Stomach (tissue), 8 donors: ENCODE measurements at regions not wholly inside any gene's neighbourhood (a gene's known extent, or its start where the extent isn't known, plus 50 kb on each side); places are given as distances from the start of the nearest gene placed in this dataset.
A peak's percentile ranks its signal among the peaks of the same experiment; 100 is the strongest.

Experiments used
- DNase-seq, 2 donors: peaks; one replicate each; pipeline versions ENCODE4 v3.0.0 to v3.0.0-alpha.2; 2013 to 2019
- H3K27ac ChIP-seq, 5 donors: fragments of 200-600 bp in 4 of 5; sonication (generic) in 4 of 5; one replicate each; pipeline ENCODE4 v1.5.1; 2013 to 2019; ENCODE audit warnings: mild to moderate bottlenecking in 1 of 5, moderate library complexity in 1 of 5
- H3K27me3 ChIP-seq, 3 donors: fragments of 200-600 bp; sonication (generic); one replicate each; pipeline ENCODE4 v1.5.1; 2017 to 2019; ENCODE audit warnings: mixed run types in 1 of 3
- H3K36me3 ChIP-seq, 4 donors: fragments of 200-600 bp; sonication (generic); 1 replicate in 3 of 4; 2 replicates in 1 of 4; pipeline ENCODE4 v1.5.1; 2016 to 2019
- H3K4me1 ChIP-seq, 4 donors: fragments of 200-600 bp; sonication (generic); one replicate each; pipeline ENCODE4 v1.5.1; 2016 to 2019
- H3K4me3 ChIP-seq, 4 donors: fragments of 200-600 bp; sonication (generic) in 3 of 4; one replicate each; pipeline ENCODE4 v1.5.1; 2016 to 2019; ENCODE audit warnings: mild to moderate bottlenecking in 1 of 4
- H3K9me3 ChIP-seq, 4 donors: fragments of 200-600 bp; sonication (generic); one replicate each; pipeline ENCODE4 v1.5.1; 2016 to 2019
- EP300 ChIP-seq: sonication (generic); formaldehyde crosslinking; IDR thresholded peaks from one replicate; pipeline ENCODE4 v1.6.1; 2017; ENCODE audit warnings: antibody characterized with exemption
- POLR2A ChIP-seq, 4 donors: fragments of 450-650 bp; IDR thresholded peaks; one replicate each; pipeline ENCODE4 v1.6.1; 2016; ENCODE audit warnings: antibody characterized with exemption in 4 of 4, control low read depth in 2 of 4, mild to moderate bottlenecking in 1 of 4, moderate library complexity in 1 of 4
- POLR2AphosphoS5 ChIP-seq, 3 donors: sonication (generic); formaldehyde crosslinking; IDR thresholded peaks; one replicate each; pipeline ENCODE4 v1.6.1; 2016; ENCODE audit warnings: antibody characterized with exemption in 3 of 3
- WGBS, 5 donors: extraction: QIAGEN DNeasy Blood & Tissue Kit in 3 of 5; methylation state at CpG; one replicate each; pipeline versions ENCODE4 v1.1.5 to v1.1.7; 2013 to 2018; 5-methylcytosine and 5-hydroxymethylcytosine counted together
- intact Hi-C: fragments of 100-400 bp; cut with DNase I; formaldehyde crosslinking; loops from one replicate; pipeline ENCODE4 v1.15.1; 2023; ENCODE audit warnings: low total_unique reads
- TF ChIP-seq, protein P1 (sequence below), 7 experiments: fragments of 450-650 bp in 4 of 7; fragments of 200-600 bp in 3 of 7; sonication (generic) in 3 of 7; IDR thresholded peaks; one replicate each; pipeline ENCODE4 v1.5.1; 2016 to 2019; ENCODE audit warnings: antibody characterized with exemption in 7 of 7, control low read depth in 2 of 7, mild to moderate bottlenecking in 1 of 7
- donor health status: healthy with polysubstance abuse.
- donor health status: Bipolar disorder and iron deficiency.
- donor health status: healthy.

DNA sequence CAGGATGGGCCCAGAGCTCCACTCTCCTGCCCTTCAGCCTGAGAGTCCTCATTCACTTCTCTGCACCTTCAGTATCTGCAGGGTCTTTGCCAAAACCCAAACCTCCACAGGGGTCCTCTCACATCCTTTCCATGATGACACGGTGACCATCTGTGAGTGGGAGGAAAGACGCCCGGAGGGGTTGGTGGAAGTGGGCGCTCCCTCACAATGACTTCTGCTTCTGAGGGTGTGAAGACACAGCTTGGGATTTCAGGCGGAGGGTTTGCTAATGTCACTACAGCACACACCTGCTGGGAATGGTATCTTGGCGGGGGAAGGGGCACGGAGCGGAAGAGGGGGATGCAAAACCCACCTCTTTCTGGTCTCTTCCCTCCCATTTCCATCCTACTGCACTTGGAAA is 115.1 kb upstream of the SDK2 start:
- WGBS, 5 donors = 52 to 65% (median 57%) methylated on average over 8 of the region's 8 CpGs
- peaks cover 0 to 7% (median 2%) of the 10 kb centered on the region in 4 donors for H3K4me1 ChIP-seq
- H3K36me3 ChIP-seq = no peaks in the 10 kb centered on the region
- no peak overlapping the region for H3K4me3 ChIP-seq
- no peak overlapping the region for H3K27ac ChIP-seq
- no peaks in the 10 kb centered on the region for H3K9me3 ChIP-seq
- no peak for DNase-seq
- intact Hi-C loops = no loop called here
- H3K27me3 ChIP-seq = peaks cover 0 to 41% (median 4%) of the 10 kb centered on the region in 3 donors
- TF ChIP-seq, protein P1, sequence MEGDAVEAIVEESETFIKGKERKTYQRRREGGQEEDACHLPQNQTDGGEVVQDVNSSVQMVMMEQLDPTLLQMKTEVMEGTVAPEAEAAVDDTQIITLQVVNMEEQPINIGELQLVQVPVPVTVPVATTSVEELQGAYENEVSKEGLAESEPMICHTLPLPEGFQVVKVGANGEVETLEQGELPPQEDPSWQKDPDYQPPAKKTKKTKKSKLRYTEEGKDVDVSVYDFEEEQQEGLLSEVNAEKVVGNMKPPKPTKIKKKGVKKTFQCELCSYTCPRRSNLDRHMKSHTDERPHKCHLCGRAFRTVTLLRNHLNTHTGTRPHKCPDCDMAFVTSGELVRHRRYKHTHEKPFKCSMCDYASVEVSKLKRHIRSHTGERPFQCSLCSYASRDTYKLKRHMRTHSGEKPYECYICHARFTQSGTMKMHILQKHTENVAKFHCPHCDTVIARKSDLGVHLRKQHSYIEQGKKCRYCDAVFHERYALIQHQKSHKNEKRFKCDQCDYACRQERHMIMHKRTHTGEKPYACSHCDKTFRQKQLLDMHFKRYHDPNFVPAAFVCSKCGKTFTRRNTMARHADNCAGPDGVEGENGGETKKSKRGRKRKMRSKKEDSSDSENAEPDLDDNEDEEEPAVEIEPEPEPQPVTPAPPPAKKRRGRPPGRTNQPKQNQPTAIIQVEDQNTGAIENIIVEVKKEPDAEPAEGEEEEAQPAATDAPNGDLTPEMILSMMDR (IDR thresholded peaks at IDR 0.05) = no peak
- TF ChIP-seq POLR2AphosphoS5 (IDR thresholded peaks at IDR 0.05) (no peak), POLR2A (IDR thresholded peaks at IDR 0.05) (no peak), EP300 (no peak)

- Histone ChIP-seq H3K4me1 (peaks cover 0 to 7% (median 2%) of the 10 kb centered on the region in 4 donors), H3K4me3 (no peak overlapping the region), H3K27ac (no peak overlapping the region), H3K27me3 (peaks cover 0 to 41% (median 4%) of the 10 kb centered on the region in 3 donors), H3K9me3 (no peaks in the 10 kb centered on the region), H3K36me3 (no peaks in the 10 kb centered on the region)
- 46 to 55% (median 50%) methylated on average over 18 of the region's 18 CpGs for WGBS, 5 donors
- intact Hi-C loops = no loop called here
- TF ChIP-seq POLR2A (IDR thresholded peaks at IDR 0.05) (no peak), EP300 (no peak), POLR2AphosphoS5 (IDR thresholded peaks at IDR 0.05) (no peak)
- TF ChIP-seq, protein P1 (IDR thresholded peaks at IDR 0.05) = no peak
- peak in 1 of 2 donors; percentile 57 for DNase-seq
These were observed 115.6 kb upstream of the SDK2 start for GRCh38 chr17:73759734-73760438.

DNA sequence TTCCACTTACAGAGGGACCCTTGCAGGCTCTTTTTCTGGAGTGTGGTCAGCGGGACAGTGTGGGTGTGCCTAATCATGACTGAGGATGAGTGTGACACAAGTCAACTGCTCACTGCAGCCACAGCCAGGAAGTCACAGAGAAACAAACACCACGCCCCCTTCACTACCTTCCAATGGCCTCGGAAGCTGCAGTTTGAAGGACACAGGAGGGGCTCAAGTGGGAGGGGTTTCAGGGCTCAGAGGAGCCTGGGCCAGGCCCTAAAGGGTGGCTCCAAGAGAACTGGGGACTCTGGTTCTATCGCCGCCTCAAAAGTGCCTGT is 116.2 kb upstream of the SDK2 start:
- peaks cover 0 to 7% (median 2%) of the 10 kb centered on the region in 4 donors for H3K4me1 ChIP-seq
- WGBS, 5 donors = 49 to 75% (median 55%) methylated on average over 5 of the region's 5 CpGs
- H3K27me3 ChIP-seq = peaks cover 0 to 41% (median 4%) of the 10 kb centered on the region in 3 donors
- intact Hi-C loops = no loop called here
- no peak overlapping the region for H3K4me3 ChIP-seq
- TF ChIP-seq, protein P1 (IDR thresholded peaks at IDR 0.05) = no peak
- DNase-seq = no peak
- H3K27ac ChIP-seq = no peak overlapping the region
- no peaks in the 10 kb centered on the region for H3K36me3 ChIP-seq
- no peaks in the 10 kb centered on the region for H3K9me3 ChIP-seq

- Histone ChIP-seq H3K4me1 (peaks cover 0 to 10% (median 9%) of the 10 kb centered on the region in 4 donors), H3K27ac (no peak overlapping the region), H3K4me3 (no peak overlapping the region), H3K9me3 (no peaks in the 10 kb centered on the region), H3K27me3 (peaks cover 0 to under 1% (median 0%) of the 10 kb centered on the region in 3 donors), H3K36me3 (no peaks in the 10 kb centered on the region)
- TF ChIP-seq POLR2AphosphoS5 (IDR thresholded peaks at IDR 0.05) = no peak
- no peak for TF ChIP-seq POLR2A (IDR thresholded peaks at IDR 0.05)
- TF ChIP-seq EP300 = no peak
- TF ChIP-seq, protein P1 (IDR thresholded peaks at IDR 0.05) = no peak
- intact Hi-C loops = no loop called here
- 76 to 80% (median 79%) methylated on average over 17 of the region's 17 CpGs for whole genome bisulfite sequencing, 5 donors
- no peak for DNase-seq
These were observed 121.7 kb upstream of the SDK2 start for GRCh38 chr17:73765824-73766563.
